ENCODE measurements at regions not wholly inside any gene's neighbourhood (a gene's known extent, or its start where the extent isn't known, plus 50 kb on each side); places are given as distances from the start of the nearest gene placed in this dataset.

DNA sequence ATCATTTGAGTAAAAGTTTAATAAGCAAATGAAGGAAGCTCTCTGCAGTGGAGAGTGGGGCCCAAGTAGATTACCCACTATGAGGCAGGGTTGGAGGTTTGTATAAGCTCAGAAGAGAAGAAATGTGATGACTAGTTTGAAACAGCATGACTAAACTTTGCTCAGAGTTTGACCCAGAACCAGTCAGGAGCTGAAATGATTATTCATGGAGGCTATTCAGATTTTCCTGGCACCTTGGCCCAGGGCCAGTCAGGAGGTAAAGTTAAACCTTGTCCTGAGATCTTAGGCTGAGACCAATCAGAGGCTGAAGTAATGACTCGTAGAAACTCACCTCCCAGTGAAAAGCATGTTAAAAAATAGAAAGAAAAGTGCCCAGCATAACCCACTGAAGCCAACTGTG lies 210.7 kb upstream of the TSPY4 start:
- TF ChIP-seq, protein P1, sequence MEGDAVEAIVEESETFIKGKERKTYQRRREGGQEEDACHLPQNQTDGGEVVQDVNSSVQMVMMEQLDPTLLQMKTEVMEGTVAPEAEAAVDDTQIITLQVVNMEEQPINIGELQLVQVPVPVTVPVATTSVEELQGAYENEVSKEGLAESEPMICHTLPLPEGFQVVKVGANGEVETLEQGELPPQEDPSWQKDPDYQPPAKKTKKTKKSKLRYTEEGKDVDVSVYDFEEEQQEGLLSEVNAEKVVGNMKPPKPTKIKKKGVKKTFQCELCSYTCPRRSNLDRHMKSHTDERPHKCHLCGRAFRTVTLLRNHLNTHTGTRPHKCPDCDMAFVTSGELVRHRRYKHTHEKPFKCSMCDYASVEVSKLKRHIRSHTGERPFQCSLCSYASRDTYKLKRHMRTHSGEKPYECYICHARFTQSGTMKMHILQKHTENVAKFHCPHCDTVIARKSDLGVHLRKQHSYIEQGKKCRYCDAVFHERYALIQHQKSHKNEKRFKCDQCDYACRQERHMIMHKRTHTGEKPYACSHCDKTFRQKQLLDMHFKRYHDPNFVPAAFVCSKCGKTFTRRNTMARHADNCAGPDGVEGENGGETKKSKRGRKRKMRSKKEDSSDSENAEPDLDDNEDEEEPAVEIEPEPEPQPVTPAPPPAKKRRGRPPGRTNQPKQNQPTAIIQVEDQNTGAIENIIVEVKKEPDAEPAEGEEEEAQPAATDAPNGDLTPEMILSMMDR (conservative IDR thresholded peaks at IDR 0.05; ENCODE audit: low read length), result no peak
- TF ChIP-seq EZH2phosphoT487 (IDR thresholded peaks at IDR 0.05; ENCODE audit: borderline replicate concordance, low read depth, low read length), result no peak

Data from OCI-LY7 (cell line).